GM12878 (cell line): ENCODE measurements at regions not wholly inside any gene's neighbourhood (a gene's known extent, or its start where the extent isn't known, plus 50 kb on each side); places are given as distances from the start of the nearest gene placed in this dataset.
A peak's percentile ranks its signal among the peaks of the same experiment; 100 is the strongest.

Source experiments
- ATAC-seq: fragments of 200-7000 bp; cut with Tn5 transposase; 3 replicates; pipeline ENCODE4 v1.9.1; 2020; ENCODE audit warnings: mild to moderate bottlenecking, moderate library complexity
- BruUV-seq: library from RNA; stranded (reverse); fragments of 400-500 nt; replicated peaks from 2 replicates; lab custom pipeline; 2021; lab: Mats Ljungman, UMichigan
- CTCF ChIA-PET: fragments of 300-600 bp; sonication (Branson Sonifier 250); formaldehyde crosslinking; extraction: SDS; loops from one replicate; lab custom pipeline; 2021; ENCODE audit warnings: inconsistent platforms; lab: Yijun Ruan, JAX
- POLR2A ChIA-PET: fragments of 350-600 bp; formaldehyde crosslinking; extraction: SDS; loops from one replicate; lab custom pipeline; 2021; ENCODE audit warnings: inconsistent platforms; lab: Charles Lee
- RAD21 ChIA-PET: fragments of 300-600 bp; sonication (Branson Sonifier 250); formaldehyde crosslinking; loops from one replicate; lab custom pipeline; 2023; ENCODE audit warnings: antibody characterized with exemption; ENCODE audit not compliant: unreplicated experiment; lab: Charles Lee
- SMC1A ChIA-PET: fragments of 300-600 bp; sonication (Branson Sonifier 250); formaldehyde crosslinking; loops from one replicate; lab custom pipeline; 2023; ENCODE audit not compliant: unreplicated experiment, uncharacterized antibody; lab: Charles Lee
- DNase-seq: peaks from one replicate; pipeline ENCODE4 v3.0.0-alpha.2; 2011; ENCODE audit warnings: low read depth, low spot score
- FAIRE-seq: peaks from 3 replicates; lab custom pipeline; 2011; peaks lifted over from hg19 to GRCh38; lab: Jason Lieb, UNC
- H2AFZ ChIP-seq: 2 replicates; pipeline ENCODE4 v1.6.0; 2011; ENCODE audit warnings: low read depth, low read length, control low read depth; ENCODE audit not compliant: control insufficient read depth
- H3K27ac ChIP-seq: 2 replicates; pipeline ENCODE4 v1.5.1; 2011; ENCODE audit warnings: control low read depth; ENCODE audit not compliant: control insufficient read depth, insufficient read depth
- H3K27me3 ChIP-seq, 2 experiments: replicated peaks in 1 of 2; 2 replicates each; pipeline versions ENCODE4 v1.6.0 to v1.6.1; 2011; ENCODE audit warnings: low read length in 1 of 2; ENCODE audit not compliant: control insufficient read depth in 2 of 2, insufficient read depth in 2 of 2
- H3K36me3 ChIP-seq, 2 experiments: 2 replicates each; pipeline ENCODE4 v1.5.1; 2011; ENCODE audit warnings: low read length in 1 of 2; ENCODE audit not compliant: control insufficient read depth in 2 of 2, insufficient read depth in 2 of 2
- H3K4me1 ChIP-seq: 2 replicates; pipeline ENCODE4 v1.6.1; 2011; ENCODE audit warnings: mild to moderate bottlenecking, low read length, moderate library complexity, mixed read lengths; ENCODE audit not compliant: control insufficient read depth, insufficient read depth
- H3K4me2 ChIP-seq: 2 replicates; pipeline ENCODE4 v1.6.0; 2011; ENCODE audit warnings: control low read depth; ENCODE audit not compliant: control insufficient read depth, insufficient read depth
- H3K4me3 ChIP-seq: fragments of 200-600 bp; sonication (generic); 2 replicates; pipeline ENCODE4 v1.5.1; 2016
- H3K79me2 ChIP-seq: 2 replicates; pipeline ENCODE4 v1.6.0; 2011; ENCODE audit warnings: low read length; ENCODE audit not compliant: control insufficient read depth, insufficient read depth
- H3K9ac ChIP-seq: 2 replicates; pipeline ENCODE4 v1.8.0; 2011; ENCODE audit warnings: low read length, control low read depth, mixed read lengths; ENCODE audit not compliant: control insufficient read depth, insufficient read depth
- H3K9me3 ChIP-seq: replicated peaks from 3 replicates; pipeline ENCODE4 v1.5.1; 2011; ENCODE audit warnings: mild to moderate bottlenecking, low read length; ENCODE audit not compliant: control insufficient read depth, insufficient read depth
- H4K20me1 ChIP-seq: 2 replicates; pipeline ENCODE4 v1.6.0; 2011; ENCODE audit not compliant: control insufficient read depth, insufficient read depth
- ATF7 ChIP-seq: fragments of 450-650 bp; IDR thresholded peaks from 2 replicates; pipeline ENCODE4 v1.6.1; 2016; ENCODE audit warnings: low read depth, mild to moderate bottlenecking
- BHLHE40 ChIP-seq, 2 experiments: fragments of 450-650 bp in 1 of 2; IDR thresholded peaks; 2 replicates each; pipeline ENCODE4 v1.6.1; 2011 to 2017; ENCODE audit warnings: low read depth in 2 of 2, borderline replicate concordance in 1 of 2, improper control_type of control experiment in 1 of 2, low read length in 1 of 2, mild to moderate bottlenecking in 1 of 2
- CREB1 ChIP-seq: IDR thresholded peaks from 2 replicates; pipeline ENCODE4 v1.6.1; 2012; ENCODE audit warnings: low read depth, mild to moderate bottlenecking, inconsistent platforms
- DPF2 ChIP-seq: fragments of 450-650 bp; IDR thresholded peaks from 2 replicates; pipeline ENCODE4 v1.6.1; 2017; ENCODE audit warnings: mild to moderate bottlenecking
- GATAD2B ChIP-seq: fragments of 450-650 bp; conservative IDR thresholded peaks from 2 replicates; pipeline ENCODE4 v1.6.1; 2017; ENCODE audit warnings: low read depth, mild to moderate bottlenecking, moderate library complexity
- IKZF1 ChIP-seq: fragments of 450-650 bp; conservative IDR thresholded peaks from 2 replicates; pipeline ENCODE4 v1.6.1; 2017; ENCODE audit warnings: antibody characterized with exemption, mild to moderate bottlenecking
- IRF4 ChIP-seq: IDR thresholded peaks from 2 replicates; pipeline ENCODE4 v1.6.1; 2011; ENCODE audit warnings: low read depth, low read length
- JUNB ChIP-seq: IDR thresholded peaks from 2 replicates; pipeline ENCODE4 v1.6.1; 2016; ENCODE audit warnings: antibody characterized with exemption, mild to moderate bottlenecking
- KDM1A ChIP-seq: fragments of 200-600 bp; sonication (generic); IDR thresholded peaks from 2 replicates; pipeline ENCODE4 v1.6.1; 2016; ENCODE audit warnings: borderline replicate concordance
- MTA2 ChIP-seq: fragments of 450-650 bp; IDR thresholded peaks from 2 replicates; pipeline ENCODE4 v1.6.1; 2016; ENCODE audit warnings: low read depth, mild to moderate bottlenecking, moderate library complexity
- MTA3 ChIP-seq: IDR thresholded peaks from 2 replicates; pipeline ENCODE4 v1.6.1; 2012; ENCODE audit warnings: low read length, inconsistent platforms, borderline replicate concordance
- NBN ChIP-seq: fragments of 450-650 bp; IDR thresholded peaks from 2 replicates; pipeline ENCODE4 v1.6.1; 2016
- NFYB ChIP-seq: IDR thresholded peaks from 2 replicates; pipeline ENCODE4 v1.6.1; 2011; ENCODE audit warnings: low read depth, mild to moderate bottlenecking, low read length, improper control_type of control experiment, moderate library complexity; ENCODE audit not compliant: insufficient read depth
- POLR2AphosphoS5 ChIP-seq: IDR thresholded peaks from 2 replicates; pipeline ENCODE4 v1.6.1; 2011; ENCODE audit warnings: mild to moderate bottlenecking, low read length, inconsistent platforms
- RAD51 ChIP-seq: fragments of 450-650 bp; IDR thresholded peaks from 2 replicates; pipeline ENCODE4 v1.6.1; 2016; ENCODE audit warnings: moderate library complexity, mild to moderate bottlenecking, inconsistent platforms
- RB1 ChIP-seq: fragments of 450-650 bp; formaldehyde crosslinking; IDR thresholded peaks from 2 replicates; pipeline ENCODE4 v1.6.1; 2017; ENCODE audit warnings: mild to moderate bottlenecking, borderline replicate concordance
- TCF7 ChIP-seq: IDR thresholded peaks from 2 replicates; pipeline ENCODE4 v1.6.1; 2014; ENCODE audit warnings: antibody characterized with exemption, borderline replicate concordance
- USF1 ChIP-seq: IDR thresholded peaks from 2 replicates; pipeline ENCODE4 v1.6.1; 2011; ENCODE audit warnings: borderline replicate concordance, low read depth, mild to moderate bottlenecking, moderate library complexity, mixed read lengths, low read length; ENCODE audit not compliant: insufficient read depth; ENCODE audit errors: extremely low read length
- WRNIP1 ChIP-seq: IDR thresholded peaks from 2 replicates; pipeline ENCODE4 v1.6.1; 2011; ENCODE audit warnings: low read depth, low read length, improper control_type of control experiment, borderline replicate concordance
- ZBED1 ChIP-seq: IDR thresholded peaks from 2 replicates; pipeline ENCODE4 v1.6.1; 2016; ENCODE audit warnings: borderline replicate concordance
- WGBS: methylation state at CpG from one replicate; pipeline ENCODE4 v1.1.6; 2016; ENCODE audit warnings: low lambda C conversion rate; ENCODE audit not compliant: insufficient replicate concordance, insufficient coverage; ENCODE audit errors: missing lambda C conversion rate; 5-methylcytosine and 5-hydroxymethylcytosine counted together
- in situ Hi-C: fragments of 300-500 bp; cut with MboI; formaldehyde crosslinking; loops from 9 replicates; pipeline ENCODE4 v1.14.3; 2018; ENCODE audit warnings: mixed read lengths
- intact Hi-C: fragments of 100-400 bp; cut with micrococcal nuclease; formaldehyde crosslinking; loops from one replicate; pipeline ENCODE4 v1.14.2; 2022; ENCODE audit not compliant: unreplicated experiment
- TF ChIP-seq, protein P1 (sequence below): IDR thresholded peaks from 2 replicates; pipeline ENCODE4 v1.6.1; 2012; ENCODE audit warnings: low read depth, low read length, improper control_type of control experiment
- TF ChIP-seq, protein P2 (sequence below): fragments of 450-650 bp; formaldehyde crosslinking; IDR thresholded peaks from 2 replicates; pipeline ENCODE4 v1.4.0; 2020; ENCODE audit warnings: mild to moderate bottlenecking, moderate library complexity

DNA sequence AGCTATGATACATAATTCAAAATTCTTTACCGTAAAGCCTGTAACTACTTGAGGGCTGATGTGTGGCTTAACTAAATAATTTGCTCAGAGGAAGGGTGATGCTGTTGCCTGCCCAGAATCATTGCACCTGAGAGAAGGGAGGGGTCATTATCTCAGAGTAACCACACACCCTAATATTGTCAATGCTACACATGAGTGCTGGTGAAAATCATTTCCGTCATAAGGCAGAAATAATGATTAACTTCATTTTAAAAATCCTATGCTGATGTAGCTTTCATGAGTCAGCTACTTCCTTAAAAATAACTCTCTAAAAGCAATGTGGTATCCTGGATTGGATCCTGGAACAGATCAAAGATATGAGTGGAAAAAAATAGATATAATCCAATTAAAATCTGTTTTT, 146.4 kb upstream of the FAM83B start:
- DNase-seq (no peak), ATAC-seq (peak; percentile 79), FAIRE-seq (no peak)
- no peaks in the 10 kb centered on the region for H3K79me2 ChIP-seq
- no peaks in the 10 kb centered on the region for H4K20me1 ChIP-seq
- WGBS = 97% methylated on average over 2 of the region's 2 CpGs
- in situ Hi-C loops (no loop called here), intact Hi-C loops (no loop called here)
- H3K4me2 ChIP-seq = no peak overlapping the region
- POLR2A ChIA-PET = interaction anchor here (1.5 kb wide), 1 partner anchor 17 kb away, joined by 3 read pairs; no protein-coding TSS in a partner anchor
- RAD21 ChIA-PET = interaction anchor here (0.7 to 4.1 kb wide), 7 partner anchors 11 to 37 kb away, joined by 3 to 28 read pairs (median 3); no protein-coding TSS in a partner anchor
- no peak overlapping the region for H2AFZ ChIP-seq
- H3K36me3 ChIP-seq = no peaks in the 10 kb centered on the region
- H3K27ac ChIP-seq = no peak overlapping the region
- H3K9me3 ChIP-seq = no peaks in the 10 kb centered on the region
- SMC1A ChIA-PET = interaction anchor here (0.9 to 5.4 kb wide), 7 partner anchors 10 to 20 kb away, joined by 3 to 23 read pairs (median 4); no protein-coding TSS in a partner anchor
- no TSS peak for BruUV-seq
- no peak overlapping the region for H3K9ac ChIP-seq
- CTCF ChIA-PET = interaction anchor here (1.5 to 17.4 kb wide), 3 partner anchors 9 to 18 kb away, joined by 3 to 183 read pairs (median 16); no protein-coding TSS in a partner anchor
- no peak overlapping the region for H3K4me3 ChIP-seq
- no peaks in the 10 kb centered on the region for H3K27me3 ChIP-seq
- no peaks in the 10 kb centered on the region for H3K4me1 ChIP-seq
- TF ChIP-seq ZBED1 = no peak
- TF ChIP-seq, protein P1, sequence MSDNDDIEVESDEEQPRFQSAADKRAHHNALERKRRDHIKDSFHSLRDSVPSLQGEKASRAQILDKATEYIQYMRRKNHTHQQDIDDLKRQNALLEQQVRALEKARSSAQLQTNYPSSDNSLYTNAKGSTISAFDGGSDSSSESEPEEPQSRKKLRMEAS = no peak
- TF ChIP-seq RAD51 = no peak
- TF ChIP-seq WRNIP1 = no peak
- TF ChIP-seq NBN = no peak
- TF ChIP-seq KDM1A = no peak
- TF ChIP-seq MTA2 = peak; percentile 64; the same call in 1 of the 2 replicates
- TF ChIP-seq IKZF1 = peak; percentile 47; the same call in 1 of the 2 replicates
- no peak for TF ChIP-seq TCF7
- no peak for TF ChIP-seq RB1
- no peak for TF ChIP-seq GATAD2B
- TF ChIP-seq DPF2 = 0 out of 2 replicates have a peak, but pooled peaks have one; percentile 41
- no peak for TF ChIP-seq CREB1
- TF ChIP-seq MTA3 = no peak
- TF ChIP-seq NFYB = no peak
- TF ChIP-seq BHLHE40 (IDR thresholded peaks at IDR 0.05; ENCODE audit: borderline replicate concordance in 1 of 2, low read depth in 2 of 2, low read length in 1 of 2) = peak in 1 of 2 experiments; percentile 7; a peak in 1 of 4 replicates
- no peak for TF ChIP-seq IRF4
- no peak for TF ChIP-seq JUNB
- TF ChIP-seq ATF7 = peak; percentile 36; the same call in 1 of the 2 replicates
- no peak for TF ChIP-seq USF1
- no peak for TF ChIP-seq POLR2AphosphoS5
- TF ChIP-seq, protein P2, sequence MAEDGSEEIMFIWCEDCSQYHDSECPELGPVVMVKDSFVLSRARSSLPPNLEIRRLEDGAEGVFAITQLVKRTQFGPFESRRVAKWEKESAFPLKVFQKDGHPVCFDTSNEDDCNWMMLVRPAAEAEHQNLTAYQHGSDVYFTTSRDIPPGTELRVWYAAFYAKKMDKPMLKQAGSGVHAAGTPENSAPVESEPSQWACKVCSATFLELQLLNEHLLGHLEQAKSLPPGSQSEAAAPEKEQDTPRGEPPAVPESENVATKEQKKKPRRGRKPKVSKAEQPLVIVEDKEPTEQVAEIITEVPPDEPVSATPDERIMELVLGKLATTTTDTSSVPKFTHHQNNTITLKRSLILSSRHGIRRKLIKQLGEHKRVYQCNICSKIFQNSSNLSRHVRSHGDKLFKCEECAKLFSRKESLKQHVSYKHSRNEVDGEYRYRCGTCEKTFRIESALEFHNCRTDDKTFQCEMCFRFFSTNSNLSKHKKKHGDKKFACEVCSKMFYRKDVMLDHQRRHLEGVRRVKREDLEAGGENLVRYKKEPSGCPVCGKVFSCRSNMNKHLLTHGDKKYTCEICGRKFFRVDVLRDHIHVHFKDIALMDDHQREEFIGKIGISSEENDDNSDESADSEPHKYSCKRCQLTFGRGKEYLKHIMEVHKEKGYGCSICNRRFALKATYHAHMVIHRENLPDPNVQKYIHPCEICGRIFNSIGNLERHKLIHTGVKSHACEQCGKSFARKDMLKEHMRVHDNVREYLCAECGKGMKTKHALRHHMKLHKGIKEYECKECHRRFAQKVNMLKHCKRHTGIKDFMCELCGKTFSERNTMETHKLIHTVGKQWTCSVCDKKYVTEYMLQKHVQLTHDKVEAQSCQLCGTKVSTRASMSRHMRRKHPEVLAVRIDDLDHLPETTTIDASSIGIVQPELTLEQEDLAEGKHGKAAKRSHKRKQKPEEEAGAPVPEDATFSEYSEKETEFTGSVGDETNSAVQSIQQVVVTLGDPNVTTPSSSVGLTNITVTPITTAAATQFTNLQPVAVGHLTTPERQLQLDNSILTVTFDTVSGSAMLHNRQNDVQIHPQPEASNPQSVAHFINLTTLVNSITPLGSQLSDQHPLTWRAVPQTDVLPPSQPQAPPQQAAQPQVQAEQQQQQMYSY (CRISPR knock-in tag) = no peak
